HG03457 (cell line): ENCODE measurements at regions not wholly inside any gene's neighbourhood (a gene's known extent, or its start where the extent isn't known, plus 50 kb on each side); places are given as distances from the start of the nearest gene placed in this dataset.
"Not testable (repeated sequence)": the region's sequence is repeated elsewhere in the genome, so short reads cannot be mapped to it uniquely, and the experiment has no call there.

Experiments
- ATAC-seq: cut with Tn5 transposase; IDR thresholded peaks from one replicate; pipeline ENCODE4 v1.9.1; 2021; ENCODE audit warnings: moderate number of reproducible peaks; ENCODE audit not compliant: unreplicated experiment

DNA sequence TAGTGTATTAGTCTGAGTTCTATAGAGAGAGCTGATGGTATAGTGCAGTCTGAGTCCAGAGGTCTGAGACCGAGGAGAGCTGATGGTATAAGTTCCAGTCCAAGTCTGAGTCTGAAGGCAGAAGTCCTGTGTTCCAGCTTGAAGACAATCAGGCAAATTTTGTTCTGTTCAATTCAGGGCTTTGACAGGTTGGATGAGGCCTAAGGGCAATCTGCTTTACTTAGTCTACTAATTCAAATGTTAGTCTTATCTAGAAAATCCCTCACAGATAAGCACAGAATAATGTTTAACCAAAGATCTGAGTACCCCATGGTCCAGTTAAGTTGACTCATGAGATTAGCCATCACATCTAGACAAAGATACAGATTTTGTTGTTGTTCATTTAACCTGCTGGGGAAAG is 303.0 kb upstream of the KLF4 start:
- ATAC-seq = no peak

GRCh38 chr9:107792006-107792405 is 302.4 kb upstream of the KLF4 start:
- ATAC-seq = no peak

DNA sequence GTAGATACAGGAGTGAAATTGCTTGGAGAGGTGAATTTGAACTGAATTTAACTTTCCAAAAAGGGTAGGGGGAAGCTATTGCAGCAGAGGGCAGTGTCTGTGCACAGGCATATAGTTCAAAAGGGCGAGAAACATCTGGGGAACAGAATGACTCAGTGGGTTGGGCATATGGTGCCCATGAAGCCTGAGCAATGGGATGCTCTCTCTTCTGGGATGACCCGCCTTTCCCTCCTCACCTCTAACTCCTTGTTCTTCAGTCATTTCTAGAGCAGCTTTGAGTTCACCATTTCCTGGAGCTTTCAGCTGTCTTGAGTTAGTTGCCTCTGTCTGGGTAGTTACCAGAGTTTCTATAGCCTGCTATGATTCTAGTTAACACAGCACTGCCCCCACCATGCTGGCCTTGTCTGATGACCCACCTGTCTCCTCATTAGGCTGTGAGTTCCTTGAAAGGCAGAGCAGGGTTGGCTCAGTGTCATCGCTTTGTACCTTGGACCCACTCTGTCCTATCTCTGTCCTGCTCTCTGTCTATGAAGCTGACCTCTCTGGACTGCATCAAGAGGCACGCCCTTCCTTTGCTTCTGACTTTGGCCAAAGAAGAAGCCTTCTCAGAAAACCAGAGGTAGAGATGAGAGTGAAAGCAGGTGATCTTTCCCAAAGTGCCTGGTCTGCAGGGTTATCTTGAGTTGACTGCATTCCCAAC is 299.6 kb upstream of the KLF4 start:
- no peak for ATAC-seq

DNA sequence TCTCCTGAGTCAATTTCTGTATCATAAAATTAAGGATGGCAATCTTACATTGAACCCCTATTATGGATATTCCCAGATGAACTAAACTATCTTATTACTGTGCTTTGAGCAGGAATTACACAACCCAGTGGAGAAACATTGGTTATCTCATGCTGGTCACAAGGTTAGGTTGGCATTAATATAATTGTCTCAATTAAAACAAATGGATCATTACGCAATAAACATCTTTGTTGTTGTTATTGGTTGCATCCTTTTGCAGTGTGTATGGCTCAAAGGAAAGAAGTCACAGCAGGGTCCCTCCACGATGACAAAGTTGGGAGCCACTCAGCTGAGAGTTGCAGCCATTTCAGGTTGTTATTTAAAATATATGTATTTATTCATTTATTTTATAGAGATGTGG is 297.0 kb upstream of the KLF4 start:
- no peak for ATAC-seq

- ATAC-seq = no peak
These were observed 294.8 kb upstream of the KLF4 start for GRCh38 chr9:107784235-107784958.

GRCh38 chr9:107782789-107783188 is 293.2 kb upstream of the KLF4 start:
- no peak for ATAC-seq

DNA sequence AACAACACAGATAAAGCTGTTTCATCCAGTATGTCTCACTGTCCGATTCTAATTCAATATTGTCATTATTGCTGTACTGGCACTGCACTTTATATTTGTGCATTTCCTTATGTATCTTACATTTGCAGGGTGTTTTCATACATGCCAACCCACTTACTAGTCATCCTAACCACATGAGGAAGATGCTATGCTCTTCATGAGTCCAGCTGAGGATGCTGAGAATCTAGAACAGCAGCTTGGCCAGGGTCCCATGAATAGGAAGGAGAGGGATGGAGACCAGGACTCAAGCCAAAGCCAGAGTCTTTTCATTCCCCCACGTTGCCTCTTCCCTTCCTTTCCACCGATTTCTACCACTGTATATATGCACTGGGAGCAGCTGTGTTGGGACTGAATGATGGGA is 292.8 kb upstream of the KLF4 start:
- no peak for ATAC-seq

GRCh38 chr9:107780960-107781359 is 291.4 kb upstream of the KLF4 start:
- no peak for ATAC-seq

- no peak for ATAC-seq
These were observed 290.2 kb upstream of the KLF4 start for GRCh38 chr9:107779731-107780130.

DNA sequence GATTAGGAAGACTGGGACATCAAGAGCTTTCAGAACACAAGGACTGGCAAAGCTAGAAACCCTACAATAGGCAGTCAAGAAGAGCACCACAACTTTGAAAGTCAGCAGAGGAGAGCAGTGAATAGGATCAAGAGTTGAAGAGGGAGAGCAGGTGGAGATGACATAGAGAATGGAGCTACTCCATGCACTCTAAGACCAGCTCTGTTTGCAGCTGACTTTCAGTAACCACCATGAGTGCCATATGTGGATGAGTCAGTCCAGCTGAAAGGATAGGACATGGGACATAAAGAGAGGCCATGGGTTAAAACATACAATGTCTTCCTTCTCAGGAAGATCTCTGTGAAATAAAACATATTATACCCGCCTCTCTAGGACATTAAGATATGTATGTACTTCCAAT is 289.1 kb upstream of the KLF4 start:
- no peak for ATAC-seq

DNA sequence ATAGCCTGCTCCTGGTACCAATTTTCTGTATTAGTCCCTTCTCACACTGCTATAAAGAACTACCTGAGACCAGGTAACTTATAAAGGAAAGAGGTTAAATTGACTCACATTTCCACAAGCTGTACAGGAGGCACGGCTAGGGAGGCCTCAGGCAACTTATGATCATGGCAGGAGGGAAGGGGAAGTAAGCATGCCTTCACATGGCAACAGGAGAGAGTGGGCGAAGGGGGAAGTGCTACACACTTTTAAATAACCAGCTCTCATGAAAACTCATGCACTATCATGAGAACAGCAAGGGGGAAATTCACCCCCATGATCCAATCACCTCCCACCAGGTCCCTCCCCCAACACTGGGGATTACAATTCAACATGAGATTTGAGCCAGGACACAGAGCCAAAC is 284.5 kb upstream of the KLF4 start:
- ATAC-seq = not testable (repeated sequence)

- no peak for ATAC-seq
These were observed 283.4 kb upstream of the KLF4 start for GRCh38 chr9:107772988-107773387.

- ATAC-seq = no peak
These were observed 281.1 kb upstream of the KLF4 start for GRCh38 chr9:107770716-107771115.

DNA sequence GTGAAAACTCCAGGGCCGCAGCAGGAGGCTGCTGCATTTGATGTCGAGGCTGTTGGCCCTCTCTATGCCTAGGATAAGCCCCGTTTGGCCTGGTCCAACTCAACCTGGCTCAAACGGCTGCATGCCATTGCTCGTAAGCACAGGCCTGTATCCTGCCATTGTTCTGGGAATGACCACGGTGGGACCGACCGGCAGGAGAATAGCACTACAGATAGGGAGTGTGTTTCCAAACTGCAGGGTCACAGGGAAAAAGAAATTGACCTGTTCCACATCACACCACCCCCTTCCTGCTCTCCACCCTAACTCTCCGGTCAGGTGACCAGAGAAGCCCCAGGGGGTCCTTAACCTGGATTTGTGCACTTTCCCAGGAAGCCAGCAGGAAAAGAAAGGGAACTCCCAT is 278.7 kb upstream of the KLF4 start:
- ATAC-seq = no peak

DNA sequence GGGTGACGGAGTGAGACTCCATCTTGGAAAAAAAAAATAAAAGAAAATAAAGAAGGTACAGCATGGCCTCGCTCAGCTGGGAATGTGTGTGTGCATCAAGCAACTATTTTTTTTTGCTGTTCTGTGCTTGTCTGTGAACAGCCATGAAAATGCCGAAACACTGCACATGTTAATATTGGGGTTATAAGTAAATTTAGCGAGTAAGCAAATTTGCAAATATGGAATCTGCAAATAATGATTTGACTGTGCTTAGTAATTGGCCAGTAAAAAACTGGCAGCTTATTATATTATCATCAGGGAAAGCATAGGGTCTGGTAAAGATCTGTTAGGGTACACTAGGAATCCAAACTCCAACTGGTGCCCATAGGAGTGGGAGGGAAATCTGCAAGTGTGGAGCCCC is 278.1 kb upstream of the KLF4 start:
- ATAC-seq = no peak

DNA sequence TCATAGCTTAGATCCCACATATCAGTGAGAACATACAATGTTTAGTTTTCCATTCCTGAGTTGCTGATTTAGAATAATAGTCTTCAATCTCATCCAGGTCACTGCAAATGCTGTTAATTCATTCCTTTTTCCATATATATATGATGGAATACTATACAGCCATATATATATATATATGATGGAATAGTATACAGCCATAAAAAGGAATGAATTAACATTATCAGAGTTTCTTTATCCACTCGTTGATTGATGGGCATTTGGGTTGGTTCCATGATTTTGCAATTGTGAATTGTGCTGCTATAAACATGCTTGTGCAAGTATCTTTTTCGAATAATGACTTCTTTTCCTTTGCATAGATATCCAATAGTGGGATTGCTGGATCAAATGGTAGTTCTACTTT is 273.9 kb upstream of the KLF4 start:
- ATAC-seq = not testable (repeated sequence)

- ATAC-seq = no peak
These were observed 271.7 kb upstream of the KLF4 start for GRCh38 chr9:107761307-107761706.

DNA sequence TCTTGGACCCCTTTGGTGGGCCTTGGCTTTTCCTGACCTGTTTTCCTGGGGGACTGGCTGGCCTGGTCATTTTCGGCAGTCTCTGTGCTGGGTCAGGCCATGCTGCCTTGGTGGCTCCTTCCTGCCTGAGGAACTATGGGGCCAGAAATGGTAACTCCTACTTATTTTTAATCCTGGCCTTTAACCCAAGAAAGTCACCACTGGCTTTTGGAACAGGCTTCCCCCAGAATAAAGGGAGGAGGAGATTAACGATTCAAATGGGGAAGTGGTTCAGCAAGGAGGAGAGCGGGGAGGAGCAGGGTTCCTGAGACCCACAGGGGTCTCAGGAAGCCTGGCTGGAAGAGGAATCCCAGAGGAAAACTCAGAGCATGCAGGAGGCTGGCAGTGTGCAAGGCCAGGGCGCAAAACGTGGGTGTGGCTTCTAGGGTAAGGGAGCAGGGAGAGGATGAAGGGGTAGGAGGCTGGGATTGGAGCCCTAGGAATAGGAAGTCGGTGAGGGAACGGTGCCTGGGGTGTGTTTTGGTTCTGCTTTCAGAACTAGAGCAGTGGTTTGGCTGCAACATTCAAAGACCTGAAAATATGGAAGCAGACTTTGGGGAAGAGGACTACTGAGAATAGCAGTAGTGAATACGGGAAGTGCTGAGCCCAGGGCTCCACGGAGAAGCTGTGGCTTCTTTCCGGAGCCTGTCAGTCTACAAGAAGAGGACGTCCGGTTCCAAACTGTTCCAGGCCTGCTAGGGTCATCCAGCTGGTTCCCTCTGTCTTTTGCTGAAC is 271.1 kb upstream of the KLF4 start:
- no peak for ATAC-seq

DNA sequence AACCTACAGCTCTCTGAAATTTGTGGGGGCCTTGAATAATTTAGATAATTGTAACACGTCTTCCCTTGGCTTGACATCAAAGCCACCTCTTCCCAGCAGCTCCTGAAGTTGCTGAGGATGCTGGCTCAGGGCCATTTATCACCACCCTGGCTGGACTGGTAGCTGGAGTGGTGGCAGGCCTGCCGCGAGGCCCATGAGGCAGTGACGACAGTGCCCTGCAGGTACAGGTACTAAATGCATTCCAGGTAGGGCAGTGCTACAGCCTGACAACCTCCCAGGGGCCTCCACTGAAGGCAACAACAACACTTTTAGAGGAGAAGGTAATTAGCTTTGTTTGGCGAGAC is 270.2 kb upstream of the KLF4 start:
- no peak for ATAC-seq

DNA sequence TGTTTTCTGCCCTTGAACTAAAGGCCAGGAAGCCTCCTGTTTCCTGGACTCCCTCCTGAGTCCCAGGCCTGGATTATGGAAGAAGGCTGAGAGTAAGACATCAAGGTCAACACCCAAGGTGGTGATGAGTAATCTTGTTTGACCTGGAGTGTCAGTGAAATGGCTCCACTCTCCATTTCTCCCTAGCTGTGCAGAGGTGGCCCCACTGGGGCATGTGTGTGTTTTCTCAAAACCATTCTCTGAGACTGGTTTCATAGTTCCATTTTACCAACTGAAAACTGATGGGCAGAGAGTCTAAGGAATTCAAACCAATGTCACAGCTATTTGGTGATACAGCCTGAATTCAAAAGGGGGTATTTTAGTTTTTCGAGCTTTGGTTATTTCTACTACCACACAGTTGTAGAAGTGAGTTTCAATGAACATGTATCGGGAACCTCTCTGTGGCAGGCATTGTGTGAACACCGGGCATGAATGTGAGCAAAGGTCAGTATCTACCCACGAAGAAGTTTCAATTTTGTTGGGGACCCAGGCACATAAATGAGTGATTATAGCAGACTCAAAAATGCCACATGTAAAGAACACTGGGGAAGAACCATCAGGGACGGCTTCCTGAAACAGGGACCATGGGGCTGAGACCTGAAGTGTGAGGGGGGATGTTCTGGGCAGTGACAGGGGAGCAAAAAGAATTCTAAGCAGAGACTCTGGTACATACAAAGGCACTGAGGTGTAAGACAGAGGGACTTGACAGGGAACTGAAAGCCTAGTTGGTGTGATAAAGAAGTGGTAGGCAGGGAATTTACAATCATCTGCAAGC is 269.6 kb upstream of the KLF4 start:
- no peak for ATAC-seq

GRCh38 chr9:107756091-107756490 is 266.5 kb upstream of the KLF4 start:
- ATAC-seq = no peak
